ENCODE measurements at regions not wholly inside any gene's neighbourhood (a gene's known extent, or its start where the extent isn't known, plus 50 kb on each side); places are given as distances from the start of the nearest gene placed in this dataset.

GRCh38 chr10:52442576-52442975, 128.5 kb downstream of the DKK1 start:
- intact Hi-C loops (cut with DNase I), result no loop called here
- H3K27me3 ChIP-seq, result no peaks in the 10 kb centered on the region
- DNase-seq (no peak), ATAC-seq (no peak)
- H3K4me1 ChIP-seq, result no peaks in the 10 kb centered on the region
- no peak overlapping the region for H3K4me3 ChIP-seq
- TF ChIP-seq POLR2A (IDR thresholded peaks at IDR 0.05), result no peak
- TF ChIP-seq, protein P1, sequence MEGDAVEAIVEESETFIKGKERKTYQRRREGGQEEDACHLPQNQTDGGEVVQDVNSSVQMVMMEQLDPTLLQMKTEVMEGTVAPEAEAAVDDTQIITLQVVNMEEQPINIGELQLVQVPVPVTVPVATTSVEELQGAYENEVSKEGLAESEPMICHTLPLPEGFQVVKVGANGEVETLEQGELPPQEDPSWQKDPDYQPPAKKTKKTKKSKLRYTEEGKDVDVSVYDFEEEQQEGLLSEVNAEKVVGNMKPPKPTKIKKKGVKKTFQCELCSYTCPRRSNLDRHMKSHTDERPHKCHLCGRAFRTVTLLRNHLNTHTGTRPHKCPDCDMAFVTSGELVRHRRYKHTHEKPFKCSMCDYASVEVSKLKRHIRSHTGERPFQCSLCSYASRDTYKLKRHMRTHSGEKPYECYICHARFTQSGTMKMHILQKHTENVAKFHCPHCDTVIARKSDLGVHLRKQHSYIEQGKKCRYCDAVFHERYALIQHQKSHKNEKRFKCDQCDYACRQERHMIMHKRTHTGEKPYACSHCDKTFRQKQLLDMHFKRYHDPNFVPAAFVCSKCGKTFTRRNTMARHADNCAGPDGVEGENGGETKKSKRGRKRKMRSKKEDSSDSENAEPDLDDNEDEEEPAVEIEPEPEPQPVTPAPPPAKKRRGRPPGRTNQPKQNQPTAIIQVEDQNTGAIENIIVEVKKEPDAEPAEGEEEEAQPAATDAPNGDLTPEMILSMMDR (IDR thresholded peaks at IDR 0.05), result no peak
- H3K27ac ChIP-seq, result no peak overlapping the region
- H3K36me3 ChIP-seq, result no peaks in the 10 kb centered on the region
- H3K9me3 ChIP-seq, result no peaks in the 10 kb centered on the region

DNA sequence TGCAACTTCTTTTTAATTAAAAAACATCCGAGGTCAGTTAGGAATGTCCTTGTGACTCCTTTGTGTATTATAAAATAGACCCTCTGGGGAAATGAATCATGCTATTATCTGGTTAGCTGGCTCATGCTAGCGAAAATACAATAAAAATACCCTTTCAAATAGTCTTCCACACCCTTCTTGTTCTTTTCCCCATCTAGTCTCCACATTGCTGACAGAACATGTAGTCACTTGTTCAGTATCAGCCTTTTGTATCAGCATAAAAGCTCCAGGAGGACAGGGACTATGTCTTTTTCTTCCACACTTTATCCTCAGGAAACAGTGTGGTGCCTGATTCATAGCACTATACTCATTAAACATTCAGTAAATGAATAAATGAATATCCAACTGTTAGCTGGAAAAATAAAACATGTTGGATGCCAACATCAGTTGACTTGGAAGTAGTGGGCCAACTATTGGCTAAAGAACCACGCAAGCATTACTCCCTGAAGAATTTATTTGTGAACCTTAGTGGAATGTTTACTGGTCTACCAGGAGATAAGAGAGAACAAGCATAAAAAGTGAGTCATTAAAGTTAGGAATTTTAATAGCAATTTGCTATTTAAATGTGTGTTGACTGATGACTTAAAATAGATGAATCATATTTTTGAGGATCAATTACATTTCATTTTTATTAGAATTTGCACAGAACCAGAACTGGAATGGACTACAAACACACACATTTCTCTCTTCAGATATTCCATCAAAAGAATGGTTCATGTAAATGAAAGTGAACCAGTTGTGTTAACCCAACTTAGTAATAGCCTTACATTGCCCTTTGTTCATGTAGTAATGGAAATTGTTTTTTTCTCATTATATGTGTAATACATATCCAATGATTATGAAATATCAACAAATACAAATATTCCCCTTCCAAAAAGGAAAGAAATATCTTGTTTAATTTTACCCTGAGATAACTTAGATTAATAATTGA, 129.6 kb downstream of the DKK1 start:
- intact Hi-C loops (cut with DNase I), result no loop called here
- ATAC-seq, result peak in 2 of 4 donors; percentile 14 to 18
- H3K36me3 ChIP-seq, result no peaks in the 10 kb centered on the region

GRCh38 chr10:52446391-52446790, 132.3 kb downstream of the DKK1 start:
- H3K4me1 ChIP-seq, result no peaks in the 10 kb centered on the region
- intact Hi-C loops (cut with DNase I), result no loop called here
- no peaks in the 10 kb centered on the region for H3K27me3 ChIP-seq
- 62% methylated on average over 5 of the region's 5 CpGs for WGBS (ENCODE audit: insufficient coverage, low coverage, low lambda C conversion rate, missing lambda C conversion rate)
- no peak overlapping the region for H3K4me3 ChIP-seq
- TF ChIP-seq POLR2A (IDR thresholded peaks at IDR 0.05), result no peak
- TF ChIP-seq, protein P1 (IDR thresholded peaks at IDR 0.05), result no peak
- ATAC-seq, result no peak
- H3K9me3 ChIP-seq, result no peaks in the 10 kb centered on the region
- no peak overlapping the region for H3K27ac ChIP-seq
- DNase-seq, result no peak
- no peaks in the 10 kb centered on the region for H3K36me3 ChIP-seq

More for the DNA sequence above, 129.6 kb downstream of the DKK1 start:
- Histone ChIP-seq H3K4me1 (no peaks in the 10 kb centered on the region), H3K27ac (no peak overlapping the region), H3K4me3 (no peak overlapping the region), H3K9me3 (no peaks in the 10 kb centered on the region), H3K27me3 (no peaks in the 10 kb centered on the region)
- WGBS (ENCODE audit: insufficient coverage, low coverage, low lambda C conversion rate, missing lambda C conversion rate), result 21% methylated on average over 3 of the region's 3 CpGs
- no peak for DNase-seq
- TF ChIP-seq, protein P1 (IDR thresholded peaks at IDR 0.05), result no peak
- TF ChIP-seq POLR2A (IDR thresholded peaks at IDR 0.05), result no peak

DNA sequence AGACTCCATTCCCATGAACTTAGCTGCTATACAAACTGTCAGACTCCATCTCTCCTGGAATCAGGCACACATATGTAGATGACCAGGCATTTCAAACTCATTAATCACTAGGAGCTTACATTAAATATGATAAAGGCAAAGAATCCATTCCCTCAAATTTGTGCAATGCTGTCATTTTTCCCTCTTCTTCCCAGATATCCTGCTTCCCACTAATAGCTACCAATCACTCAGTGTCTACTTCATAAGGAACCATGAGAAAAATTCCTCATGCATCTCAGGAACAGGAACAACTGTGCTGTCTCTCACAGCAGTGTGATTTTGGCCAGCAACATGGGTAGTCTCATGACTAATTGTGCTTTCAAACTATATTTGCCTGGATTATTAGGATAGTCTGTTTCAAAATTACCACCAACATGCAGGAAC, 133.9 kb downstream of the DKK1 start:
- H3K4me3 ChIP-seq, result no peak overlapping the region
- H3K27ac ChIP-seq, result no peak overlapping the region
- no peaks in the 10 kb centered on the region for H3K36me3 ChIP-seq
- no peaks in the 10 kb centered on the region for H3K4me1 ChIP-seq
- TF ChIP-seq, protein P1 (IDR thresholded peaks at IDR 0.05), result no peak
- no peak for TF ChIP-seq POLR2A (IDR thresholded peaks at IDR 0.05)
- no peak for ATAC-seq
- H3K27me3 ChIP-seq, result no peaks in the 10 kb centered on the region
- H3K9me3 ChIP-seq, result no peaks in the 10 kb centered on the region
- intact Hi-C loops (cut with DNase I), result no loop called here
- no peak for DNase-seq
